AG04449 (cell line): ENCODE measurements at regions not wholly inside any gene's neighbourhood (a gene's known extent, or its start where the extent isn't known, plus 50 kb on each side); places are given as distances from the start of the nearest gene placed in this dataset.
A peak's percentile ranks its signal among the peaks of the same experiment; 100 is the strongest.

Experiments
- CTCF ChIA-PET: fragments of 350-600 bp; formaldehyde crosslinking; extraction: SDS; loops from one replicate; lab custom pipeline; 2021; ENCODE audit warnings: antibody characterized with exemption; lab: Yijun Ruan, JAX
- POLR2A ChIA-PET: fragments of 400-600, 350-600 bp; formaldehyde crosslinking; extraction: SDS; loops from one replicate; lab custom pipeline; 2020; ENCODE audit warnings: antibody characterized with exemption, inconsistent platforms; lab: Yijun Ruan, JAX
- DNase-seq: peaks from one replicate; pipeline ENCODE4 v3.0.0-alpha.2; 2010; ENCODE audit warnings: low read depth, low spot score
- H3K4me3 ChIP-seq: 2 replicates; pipeline ENCODE4 v1.5.1; 2011; ENCODE audit warnings: low read depth, mild to moderate bottlenecking, control low read depth, low read length
- CTCF ChIP-seq: IDR thresholded peaks from one replicate; pipeline ENCODE4 v1.5.1; 2011; ENCODE audit warnings: mild to moderate bottlenecking, moderate library complexity, low read length, control low read depth, inconsistent platforms; ENCODE audit not compliant: insufficient read depth; ENCODE audit errors: missing control alignments

- H3K4me3 ChIP-seq = no peak overlapping the region; the same call in 1 of the 2 replicates
- TF ChIP-seq CTCF = no peak
- ChIA-PET POLR2A (interaction anchor here (0.7 to 3.6 kb wide), 5 partner anchors 75 to 178 kb away, joined by 3 to 37 read pairs (median 9); partner anchors contain the start of gene KLF7), CTCF (interaction anchor here (1.5 kb wide), 1 partner anchor 172 kb away, joined by 3 read pairs; no protein-coding TSS in a partner anchor)
- no peak for DNase-seq
Measured at GRCh38 chr2:207333599-207334300, 168.0 kb upstream of the KLF7 start.

GRCh38 chr2:207334301-207334623 lies 168.5 kb upstream of the KLF7 start:
- no peak for DNase-seq
- H3K4me3 ChIP-seq = peak overlapping the region; percentile 45
- POLR2A ChIA-PET = interaction anchor here (0.7 to 3.6 kb wide), 11 partner anchors 60 to 179 kb away, joined by 3 to 37 read pairs (median 3); partner anchors contain the start of gene KLF7
- CTCF ChIA-PET = interaction anchor here (1.5 kb wide), 1 partner anchor 173 kb away, joined by 3 read pairs; no protein-coding TSS in a partner anchor
- no peak for TF ChIP-seq CTCF

- H3K4me3 ChIP-seq = peak overlapping the region; percentile 45
- peak; percentile 96 for DNase-seq
- ChIA-PET CTCF (interaction anchor here (1.5 kb wide), 1 partner anchor 173 kb away, joined by 3 read pairs; no protein-coding TSS in a partner anchor), POLR2A (interaction anchor here (0.7 to 3.6 kb wide), 11 partner anchors 60 to 179 kb away, joined by 3 to 37 read pairs (median 3); partner anchors contain the start of gene KLF7)
- TF ChIP-seq CTCF = no peak
Measured at GRCh38 chr2:207334624-207335371, 169.1 kb upstream of the KLF7 start.

GRCh38 chr2:207337234-207338219 lies 171.8 kb upstream of the KLF7 start:
- no peak for TF ChIP-seq CTCF
- H3K4me3 ChIP-seq = no peak overlapping the region
- POLR2A ChIA-PET = interaction anchor here (0.9 kb wide), 2 partner anchors 171 to 174 kb away, joined by 3 to 5 read pairs; partner anchors contain the start of gene KLF7
- DNase-seq = no peak
- CTCF ChIA-PET = no interaction called here

- no peak overlapping the region for H3K4me3 ChIP-seq
- POLR2A ChIA-PET = interaction anchor here (0.9 kb wide), 2 partner anchors 172 to 175 kb away, joined by 3 to 5 read pairs; partner anchors contain the start of gene KLF7
- TF ChIP-seq CTCF = no peak
- DNase-seq = no peak
- CTCF ChIA-PET = interaction anchor here (1.0 to 1.1 kb wide), 2 partner anchors 15 to 48 kb away, joined by 3 read pairs; no protein-coding TSS in a partner anchor
Measured at GRCh38 chr2:207338220-207338607, 172.5 kb upstream of the KLF7 start.
